ENCODE measurements at regions not wholly inside any gene's neighbourhood (a gene's known extent, or its start where the extent isn't known, plus 50 kb on each side); places are given as distances from the start of the nearest gene placed in this dataset.

GRCh38 chr10:120960725-120961124 is 109.6 kb downstream of the WDR11 start:
- Histone ChIP-seq H3K27me3 (no peaks in the 10 kb centered on the region), H3K27ac (no peak overlapping the region), H3K4me1 (peaks cover 0 to 7% (median 0%) of the 10 kb centered on the region in 3 donors), H3K9me3 (no peaks in the 10 kb centered on the region), H3K36me3 (no peaks in the 10 kb centered on the region), H3K4me3 (no peak overlapping the region)
- no peak for ATAC-seq
- TF ChIP-seq CTCF (IDR thresholded peaks at IDR 0.05), result no peak
- TF ChIP-seq EP300 (IDR thresholded peaks at IDR 0.05), result no peak
- no peak for TF ChIP-seq POLR2AphosphoS5 (IDR thresholded peaks at IDR 0.05)
- TF ChIP-seq POLR2A (IDR thresholded peaks at IDR 0.05), result no peak
- WGBS, 2 donors (ENCODE audit: low coverage in 1 of 2), result 92 to 100% methylated on average over 3 to 7 of the region's 7 CpGs

- Histone ChIP-seq H3K4me3 (no peak overlapping the region), H3K4me1 (peaks cover 0 to 7% (median 0%) of the 10 kb centered on the region in 3 donors), H3K9me3 (no peaks in the 10 kb centered on the region), H3K27ac (peak overlapping the region in 1 of 4 donors; percentile 28), H3K27me3 (no peaks in the 10 kb centered on the region), H3K36me3 (no peaks in the 10 kb centered on the region)
- TF ChIP-seq CTCF (IDR thresholded peaks at IDR 0.05), result no peak
- no peak for TF ChIP-seq POLR2A (IDR thresholded peaks at IDR 0.05)
- TF ChIP-seq POLR2AphosphoS5 (IDR thresholded peaks at IDR 0.05), result no peak
- no peak for TF ChIP-seq EP300 (IDR thresholded peaks at IDR 0.05)
- WGBS, 2 donors (ENCODE audit: low coverage in 1 of 2), result 66 to 78% methylated on average over 9 to 17 of the region's 17 CpGs
- no peak for ATAC-seq
Observed at GRCh38 chr10:120961795-120962755, 110.9 kb downstream of the WDR11 start.

GRCh38 chr10:120962756-120963593 is 111.8 kb downstream of the WDR11 start:
- Histone ChIP-seq H3K36me3 (no peaks in the 10 kb centered on the region), H3K4me1 (peaks cover 0 to 7% (median 0%) of the 10 kb centered on the region in 3 donors), H3K4me3 (no peak overlapping the region), H3K9me3 (no peaks in the 10 kb centered on the region), H3K27me3 (no peaks in the 10 kb centered on the region), H3K27ac (no peak overlapping the region)
- TF ChIP-seq CTCF (IDR thresholded peaks at IDR 0.05) (no peak), POLR2A (IDR thresholded peaks at IDR 0.05) (no peak), EP300 (IDR thresholded peaks at IDR 0.05) (no peak)
- WGBS, 2 donors (ENCODE audit: low coverage in 1 of 2), result 45 to 75% methylated on average over 4 of the region's 23 CpGs
- ATAC-seq, result no peak

GRCh38 chr10:120963594-120964220 is 112.5 kb downstream of the WDR11 start:
- TF ChIP-seq POLR2A (IDR thresholded peaks at IDR 0.05), result no peak
- no peak for TF ChIP-seq POLR2AphosphoS5 (IDR thresholded peaks at IDR 0.05)
- TF ChIP-seq CTCF (IDR thresholded peaks at IDR 0.05), result no peak
- no peak for TF ChIP-seq EP300 (IDR thresholded peaks at IDR 0.05)
- Histone ChIP-seq H3K27me3 (no peaks in the 10 kb centered on the region), H3K27ac (no peak overlapping the region), H3K4me1 (peaks cover 0 to 7% (median 0%) of the 10 kb centered on the region in 3 donors), H3K4me3 (no peak overlapping the region), H3K9me3 (no peaks in the 10 kb centered on the region), H3K36me3 (no peaks in the 10 kb centered on the region)
- ATAC-seq, result no peak
- WGBS, 2 donors (ENCODE audit: low coverage in 1 of 2), result 87% methylated on average over 4 of the region's 5 CpGs; no CpG with 5 or more reads in 1 of the 2 donors

Data from gastroesophageal sphincter (tissue), 4 donors.